HUDEP-2 (cell line): ENCODE measurements at regions not wholly inside any gene's neighbourhood (a gene's known extent, or its start where the extent isn't known, plus 50 kb on each side); places are given as distances from the start of the nearest gene placed in this dataset.

Experiments used
- DNase-seq, 76 experiments: peaks; one replicate each; lab custom pipeline; 2025; ENCODE audit not compliant: unreplicated experiment in 76 of 76; lab: John Stamatoyannopoulos, UW

- DNase-seq = no peak
Measured at GRCh38 chr5:147162740-147163139, 72.1 kb upstream of the STK32A start.

GRCh38 chr5:147167529-147167928, 67.3 kb upstream of the STK32A start:
- no peak for DNase-seq

GRCh38 chr5:147168578-147169327, 66.1 kb upstream of the STK32A start:
- DNase-seq = no peak

- no peak for DNase-seq
Measured at GRCh38 chr5:147169399-147169798, 65.4 kb upstream of the STK32A start.

- DNase-seq = no peak
Measured at GRCh38 chr5:147169901-147170300, 64.9 kb upstream of the STK32A start.

- DNase-seq = no peak
Measured at GRCh38 chr5:147170603-147171002, 64.2 kb upstream of the STK32A start.

- DNase-seq = no peak
Measured at GRCh38 chr5:147174671-147175265, 60.1 kb upstream of the STK32A start.

GRCh38 chr5:147175516-147176097, 59.2 kb upstream of the STK32A start:
- no peak for DNase-seq

GRCh38 chr5:147176422-147176821, 58.4 kb upstream of the STK32A start:
- no peak for DNase-seq

- DNase-seq = no peak
Measured at GRCh38 chr5:147177125-147177840, 57.5 kb upstream of the STK32A start.

- no peak for DNase-seq
Measured at GRCh38 chr5:147179562-147180147, 55.2 kb upstream of the STK32A start.

GRCh38 chr5:147180751-147181150, 54.1 kb upstream of the STK32A start:
- no peak for DNase-seq
